AG04449 (cell line): ENCODE measurements at regions not wholly inside any gene's neighbourhood (a gene's known extent, or its start where the extent isn't known, plus 50 kb on each side); places are given as distances from the start of the nearest gene placed in this dataset.

Experiments used
- CTCF ChIA-PET: fragments of 350-600 bp; formaldehyde crosslinking; extraction: SDS; loops from one replicate; lab custom pipeline; 2021; ENCODE audit warnings: antibody characterized with exemption; lab: Yijun Ruan, JAX
- POLR2A ChIA-PET: fragments of 400-600, 350-600 bp; formaldehyde crosslinking; extraction: SDS; loops from one replicate; lab custom pipeline; 2020; ENCODE audit warnings: antibody characterized with exemption, inconsistent platforms; lab: Yijun Ruan, JAX
- DNase-seq: peaks from one replicate; pipeline ENCODE4 v3.0.0-alpha.2; 2010; ENCODE audit warnings: low read depth, low spot score
- H3K4me3 ChIP-seq: 2 replicates; pipeline ENCODE4 v1.5.1; 2011; ENCODE audit warnings: low read depth, mild to moderate bottlenecking, control low read depth, low read length
- TF ChIP-seq, protein P1 (sequence below): IDR thresholded peaks from one replicate; pipeline ENCODE4 v1.5.1; 2011; ENCODE audit warnings: mild to moderate bottlenecking, moderate library complexity, low read length, control low read depth, inconsistent platforms; ENCODE audit not compliant: insufficient read depth; ENCODE audit errors: missing control alignments

DNA sequence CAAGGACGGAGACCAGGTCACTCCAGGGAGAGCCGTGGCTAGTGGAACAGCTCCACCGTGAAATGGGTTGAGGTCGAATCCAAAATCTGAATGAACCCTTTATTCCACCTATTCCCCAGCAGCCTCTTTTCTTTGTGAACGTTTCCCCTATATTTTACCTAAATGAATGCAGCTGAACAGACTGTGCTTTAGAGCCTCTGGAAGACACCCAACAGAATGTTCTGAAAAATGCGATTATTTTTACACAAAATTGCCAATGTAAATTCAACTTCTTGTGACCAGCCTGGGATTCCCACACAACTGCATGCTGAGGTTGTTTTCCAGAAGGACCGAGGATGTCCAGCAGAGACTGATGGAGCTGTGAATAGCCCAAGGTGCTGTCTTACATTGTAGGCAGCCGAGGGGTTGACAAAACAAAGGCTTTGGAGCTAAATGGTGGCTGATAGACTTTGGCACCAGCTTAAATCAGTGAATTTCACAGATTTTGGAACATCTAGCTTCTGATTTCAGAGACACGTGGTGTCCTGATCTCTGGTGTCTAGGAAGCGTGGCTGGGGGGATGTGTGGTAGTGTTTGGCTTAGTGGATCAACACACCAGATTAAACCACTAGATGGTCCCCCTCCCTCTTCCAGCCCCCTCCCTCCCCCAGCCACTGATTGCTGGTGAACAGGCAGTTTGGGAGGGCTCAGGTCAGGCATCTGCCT lies 150.4 kb downstream of the ZNF664 start:
- TF ChIP-seq, protein P1, sequence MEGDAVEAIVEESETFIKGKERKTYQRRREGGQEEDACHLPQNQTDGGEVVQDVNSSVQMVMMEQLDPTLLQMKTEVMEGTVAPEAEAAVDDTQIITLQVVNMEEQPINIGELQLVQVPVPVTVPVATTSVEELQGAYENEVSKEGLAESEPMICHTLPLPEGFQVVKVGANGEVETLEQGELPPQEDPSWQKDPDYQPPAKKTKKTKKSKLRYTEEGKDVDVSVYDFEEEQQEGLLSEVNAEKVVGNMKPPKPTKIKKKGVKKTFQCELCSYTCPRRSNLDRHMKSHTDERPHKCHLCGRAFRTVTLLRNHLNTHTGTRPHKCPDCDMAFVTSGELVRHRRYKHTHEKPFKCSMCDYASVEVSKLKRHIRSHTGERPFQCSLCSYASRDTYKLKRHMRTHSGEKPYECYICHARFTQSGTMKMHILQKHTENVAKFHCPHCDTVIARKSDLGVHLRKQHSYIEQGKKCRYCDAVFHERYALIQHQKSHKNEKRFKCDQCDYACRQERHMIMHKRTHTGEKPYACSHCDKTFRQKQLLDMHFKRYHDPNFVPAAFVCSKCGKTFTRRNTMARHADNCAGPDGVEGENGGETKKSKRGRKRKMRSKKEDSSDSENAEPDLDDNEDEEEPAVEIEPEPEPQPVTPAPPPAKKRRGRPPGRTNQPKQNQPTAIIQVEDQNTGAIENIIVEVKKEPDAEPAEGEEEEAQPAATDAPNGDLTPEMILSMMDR, result no peak
- H3K4me3 ChIP-seq, result no peak overlapping the region
- ChIA-PET POLR2A (no interaction called here), CTCF (no interaction called here)
- no peak for DNase-seq

DNA sequence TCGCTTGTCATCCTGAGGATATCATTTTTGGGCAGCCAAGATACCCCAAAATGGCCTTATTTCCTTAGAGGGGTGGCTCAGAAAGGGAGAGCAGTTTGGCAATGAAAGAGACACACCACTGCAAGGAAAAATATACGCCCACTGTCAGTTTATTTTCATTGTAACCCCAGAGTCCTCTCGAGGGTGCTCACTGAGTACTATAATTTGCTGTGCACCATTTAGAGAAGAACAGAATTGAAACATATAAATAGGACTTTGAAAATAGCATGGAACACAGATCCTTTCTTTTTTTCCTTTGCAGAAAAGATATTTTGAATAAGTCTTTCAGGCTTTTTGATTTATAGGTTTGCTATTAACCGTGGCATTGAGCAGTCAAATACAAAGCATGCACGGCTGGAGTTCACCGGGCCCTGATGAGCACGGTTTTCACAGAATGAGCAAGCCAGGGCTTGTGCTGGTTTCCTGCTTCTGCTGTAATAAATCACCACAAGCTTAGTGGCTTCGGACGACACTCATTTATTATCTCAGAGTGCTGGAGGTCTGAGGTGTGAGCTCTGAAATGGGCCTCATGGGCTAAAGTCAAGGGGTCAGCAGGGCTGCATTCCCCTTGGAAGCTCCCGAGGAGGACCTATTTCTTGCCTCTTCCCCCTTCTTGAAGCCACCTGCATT lies 152.3 kb downstream of the ZNF664 start:
- ChIA-PET POLR2A (no interaction called here), CTCF (no interaction called here)
- H3K4me3 ChIP-seq, result no peak overlapping the region
- TF ChIP-seq, protein P1, result no peak
- DNase-seq, result no peak

DNA sequence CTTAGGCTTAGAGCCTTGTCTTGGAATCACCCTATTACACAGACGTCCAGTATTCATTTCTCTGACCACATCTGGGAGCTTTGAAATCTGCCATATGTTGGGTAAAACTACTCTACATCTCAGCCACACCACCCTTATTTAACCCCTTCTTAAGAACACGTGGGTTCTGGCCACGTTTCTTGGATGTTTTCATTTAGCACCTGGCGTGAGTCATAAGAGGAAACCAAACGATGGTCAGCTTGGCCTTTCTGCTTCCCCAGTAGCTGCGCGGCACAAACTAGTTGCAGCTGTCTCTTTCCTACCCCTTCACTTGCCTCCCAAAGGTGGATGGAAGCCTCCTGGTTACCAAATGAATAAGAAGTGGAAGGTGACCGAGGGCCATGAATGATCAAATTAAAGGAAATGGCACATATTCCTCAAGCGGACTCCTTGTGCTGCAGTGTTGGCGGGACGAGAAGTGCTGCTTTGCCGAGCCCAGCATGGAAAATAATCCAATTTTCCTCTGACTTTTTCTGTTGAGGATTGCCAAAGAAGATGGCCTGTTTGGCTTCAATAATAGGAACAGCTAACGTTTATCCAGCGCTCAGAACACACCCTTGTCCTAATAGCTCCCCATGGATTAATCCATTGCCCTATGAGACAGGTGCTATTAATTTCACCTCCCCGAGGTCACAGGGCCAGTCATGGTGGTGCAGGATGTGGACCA lies 154.1 kb downstream of the ZNF664 start:
- ChIA-PET POLR2A (no interaction called here), CTCF (interaction anchor here (1.1 kb wide), 1 partner anchor 74 kb away, joined by 4 read pairs; no protein-coding TSS in a partner anchor)
- no peak for DNase-seq
- TF ChIP-seq, protein P1, result no peak
- no peak overlapping the region for H3K4me3 ChIP-seq

DNA sequence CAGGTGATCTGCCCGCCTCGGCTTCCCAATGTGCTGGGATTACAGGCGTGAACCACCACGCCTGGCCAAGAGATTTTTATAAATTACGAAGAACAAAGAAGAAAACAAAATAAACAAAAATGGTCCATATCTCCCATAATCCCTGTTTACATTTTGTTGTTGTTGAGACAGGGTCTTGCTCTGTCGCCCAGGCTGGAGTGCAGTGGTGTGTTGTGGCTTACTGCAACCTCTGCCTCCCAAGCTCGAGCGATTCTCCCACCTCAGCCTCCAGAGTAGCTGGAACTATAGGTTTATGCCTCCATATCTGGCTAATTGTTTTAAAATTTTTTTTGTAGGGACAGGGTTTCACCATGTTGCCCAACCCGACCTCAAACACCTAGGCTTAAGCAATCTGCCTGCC lies 156.1 kb downstream of the ZNF664 start:
- ChIA-PET CTCF (no interaction called here), POLR2A (no interaction called here)
- H3K4me3 ChIP-seq, result no peak overlapping the region
- no peak for DNase-seq
- TF ChIP-seq, protein P1, result no peak

DNA sequence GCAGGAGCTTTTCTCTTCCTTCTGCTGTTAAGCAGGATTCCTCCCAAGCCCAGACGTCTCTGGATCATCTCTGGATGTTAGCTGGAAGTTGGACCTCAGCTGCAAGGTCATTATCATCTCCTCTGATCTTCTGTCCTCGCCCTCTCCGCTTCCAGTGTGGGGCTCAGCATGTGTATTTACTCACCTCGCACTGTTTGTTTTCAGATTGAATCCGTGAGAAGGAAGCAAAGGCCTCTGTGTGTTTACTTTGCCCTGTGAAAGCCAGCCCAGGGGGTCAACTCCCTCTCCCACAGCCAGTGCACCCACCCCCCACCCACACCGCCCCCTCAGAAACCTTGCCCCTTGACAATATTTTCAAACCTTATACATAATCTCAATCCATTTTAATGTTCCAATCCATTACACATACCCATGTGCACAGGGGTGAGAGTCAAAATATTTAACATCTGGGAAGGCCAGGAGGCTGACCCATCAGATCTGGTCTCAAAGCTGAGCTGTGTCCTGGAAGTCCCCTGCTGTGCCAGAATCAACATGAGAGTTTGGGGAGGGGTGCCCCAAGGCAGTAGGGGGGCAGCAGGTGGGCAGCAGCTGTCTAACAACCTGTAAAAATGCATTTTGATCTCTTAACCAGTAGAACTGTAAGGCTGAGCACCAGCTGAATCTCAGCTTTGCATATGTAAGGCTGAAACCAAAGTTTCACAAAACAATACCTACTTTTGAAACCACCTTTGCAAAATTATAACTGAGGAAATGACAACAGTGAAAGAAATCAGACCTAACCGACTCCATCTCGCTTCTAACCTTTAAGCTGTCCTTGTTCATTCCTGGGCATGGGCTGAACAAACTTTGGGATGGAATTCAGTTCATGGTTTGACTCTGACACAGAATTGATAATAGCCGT lies 157.9 kb downstream of the ZNF664 start:
- ChIA-PET CTCF (no interaction called here), POLR2A (no interaction called here)
- TF ChIP-seq, protein P1, result no peak
- H3K4me3 ChIP-seq, result no peak overlapping the region
- DNase-seq, result no peak
